Smooth muscle cell of the brain vasculature (primary cell): ENCODE measurements at regions not wholly inside any gene's neighbourhood (a gene's known extent, or its start where the extent isn't known, plus 50 kb on each side); places are given as distances from the start of the nearest gene placed in this dataset.

Experiments
- DNase-seq: peaks from one replicate; pipeline ENCODE4 v3.0.0-alpha.2; 2012; ENCODE audit warnings: low read depth, low spot score

- DNase-seq: no peak
Measured at GRCh38 chr5:110070836-110071235, 381.1 kb downstream of the MAN2A1 start.

DNA sequence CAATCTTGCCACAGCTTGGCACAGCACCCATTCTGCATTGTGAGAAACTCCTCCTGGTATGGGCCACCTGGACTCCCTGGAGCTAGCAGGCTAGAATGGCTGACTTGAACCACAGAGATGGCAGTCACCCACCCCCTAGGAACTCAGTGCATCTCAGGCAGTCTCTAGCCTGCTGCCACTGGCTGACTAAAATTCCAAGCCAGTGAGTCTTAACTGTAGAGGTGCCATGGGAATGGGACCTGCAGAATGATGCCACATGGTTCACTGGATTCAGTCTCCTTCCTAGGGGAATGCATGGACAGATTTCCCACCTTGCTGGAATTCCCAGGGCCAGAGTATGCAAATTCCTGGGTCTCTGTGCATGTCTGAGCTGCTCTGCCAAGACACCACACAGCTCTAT, 382.9 kb downstream of the MAN2A1 start:
- no peak for DNase-seq

DNA sequence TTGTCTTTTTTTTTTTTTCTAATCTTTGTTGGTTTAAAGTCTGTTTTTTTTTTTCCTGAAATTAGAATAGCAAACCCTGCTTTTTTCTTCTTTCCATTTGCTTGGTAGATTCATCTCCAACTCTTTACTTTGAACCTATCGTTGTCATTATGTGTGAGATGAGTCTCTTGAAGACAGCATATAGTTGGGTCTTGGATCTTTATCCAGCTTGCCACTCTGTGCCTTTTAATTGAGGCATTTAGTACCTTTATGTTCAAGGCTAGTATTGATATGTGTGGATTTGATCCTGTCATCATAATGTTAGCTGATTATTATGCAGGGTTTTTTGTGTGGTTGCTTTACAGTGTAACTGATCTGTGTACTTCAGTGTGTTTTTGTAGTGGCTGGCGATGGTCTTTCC, 383.8 kb downstream of the MAN2A1 start:
- no peak for DNase-seq

- DNase-seq: no peak
Measured at GRCh38 chr5:110075656-110076055, 385.9 kb downstream of the MAN2A1 start.

DNA sequence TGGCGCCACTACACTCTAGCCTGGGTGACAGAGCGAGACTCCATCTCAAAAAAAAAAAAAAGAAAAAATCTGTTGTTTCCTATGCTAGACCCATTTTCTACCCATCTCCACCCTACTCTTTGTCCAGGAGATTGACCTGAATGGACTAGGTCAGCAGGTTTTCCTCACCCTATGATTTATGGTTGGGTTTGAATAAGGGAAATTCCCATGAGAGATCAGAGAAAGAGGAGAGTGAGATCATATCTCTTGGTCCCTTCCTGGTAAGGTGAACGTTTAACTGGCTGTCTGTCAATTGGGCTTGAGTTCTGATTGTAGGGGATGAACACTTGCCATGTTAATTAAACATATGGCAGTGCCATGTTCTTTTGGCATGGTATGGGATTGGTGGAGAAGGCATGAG, 387.4 kb downstream of the MAN2A1 start:
- no peak for DNase-seq

DNA sequence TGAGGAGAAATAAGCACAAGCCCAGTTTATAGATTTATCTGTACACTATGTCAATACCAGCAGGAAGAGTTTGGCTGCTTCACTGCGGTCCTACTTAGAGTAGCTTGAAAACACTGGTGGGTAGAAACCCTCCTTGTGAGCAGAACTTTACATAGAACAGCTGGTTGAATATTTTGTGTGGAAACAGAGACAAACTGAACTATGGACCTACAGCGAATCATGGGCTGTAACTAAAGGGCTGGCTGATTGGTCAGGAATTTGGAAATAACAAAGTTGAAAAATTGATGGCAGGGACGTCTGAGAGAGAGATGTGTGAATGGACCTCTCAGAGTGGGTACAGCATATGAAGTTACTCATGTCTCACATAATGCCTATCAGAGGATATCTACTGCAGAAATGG, 392.5 kb downstream of the MAN2A1 start:
- DNase-seq: no peak

DNA sequence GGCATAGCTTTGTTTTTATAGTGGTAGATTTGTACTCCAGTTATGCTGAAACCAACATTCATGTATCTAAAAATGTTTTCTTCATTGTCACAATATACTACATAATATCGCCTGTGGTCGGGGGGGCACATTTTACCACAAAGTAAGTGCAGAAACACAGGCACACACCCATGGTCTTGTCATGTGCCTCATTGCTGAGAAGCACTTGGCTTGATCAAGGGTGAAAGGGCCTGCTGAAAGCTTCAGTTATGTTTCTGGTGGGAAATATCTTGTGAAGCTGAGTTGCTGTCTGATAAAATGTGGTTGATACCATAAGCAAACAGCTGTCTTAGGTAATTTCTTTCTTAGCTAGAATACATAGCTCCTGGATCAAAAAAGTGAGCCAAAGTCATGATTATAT, 393.1 kb downstream of the MAN2A1 start:
- DNase-seq: no peak

GRCh38 chr5:110085826-110086225, 396.1 kb downstream of the MAN2A1 start:
- no peak for DNase-seq

DNA sequence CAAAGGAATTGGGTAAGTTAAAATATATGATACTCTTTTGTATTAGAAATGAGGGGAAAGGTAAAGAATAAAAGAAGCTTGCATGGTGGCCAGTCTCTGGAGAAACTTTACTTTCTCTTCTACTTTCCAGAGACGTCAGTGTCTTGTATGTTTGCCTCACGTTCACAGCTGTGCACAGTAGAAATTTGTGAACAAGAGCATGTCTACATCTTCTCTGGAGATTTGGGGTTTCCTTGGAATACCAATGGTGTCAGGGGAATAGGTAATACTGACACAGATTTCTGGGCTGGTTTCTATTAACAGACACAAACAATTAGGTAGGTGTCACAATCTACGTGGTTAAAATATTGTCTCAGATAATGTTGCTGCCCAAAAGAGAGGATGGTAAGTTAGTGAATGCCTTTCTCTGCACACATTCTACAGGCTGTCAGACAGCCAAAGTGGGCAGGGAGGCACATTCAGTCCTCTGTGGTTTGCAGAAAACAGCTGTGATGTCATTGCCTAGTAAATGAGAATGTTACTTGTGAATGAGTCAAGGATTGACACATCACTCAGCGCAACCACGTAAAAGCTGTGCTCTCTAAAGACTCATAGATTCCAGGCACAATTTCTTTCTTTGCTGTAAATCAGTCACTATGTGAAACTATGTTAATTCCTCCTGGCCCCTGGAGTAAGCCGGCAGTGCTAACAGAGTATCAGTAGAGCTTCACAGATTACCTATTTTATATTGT, 397.1 kb downstream of the MAN2A1 start:
- DNase-seq: peak; percentile 15

GRCh38 chr5:110087829-110088228, 398.1 kb downstream of the MAN2A1 start:
- no peak for DNase-seq

DNA sequence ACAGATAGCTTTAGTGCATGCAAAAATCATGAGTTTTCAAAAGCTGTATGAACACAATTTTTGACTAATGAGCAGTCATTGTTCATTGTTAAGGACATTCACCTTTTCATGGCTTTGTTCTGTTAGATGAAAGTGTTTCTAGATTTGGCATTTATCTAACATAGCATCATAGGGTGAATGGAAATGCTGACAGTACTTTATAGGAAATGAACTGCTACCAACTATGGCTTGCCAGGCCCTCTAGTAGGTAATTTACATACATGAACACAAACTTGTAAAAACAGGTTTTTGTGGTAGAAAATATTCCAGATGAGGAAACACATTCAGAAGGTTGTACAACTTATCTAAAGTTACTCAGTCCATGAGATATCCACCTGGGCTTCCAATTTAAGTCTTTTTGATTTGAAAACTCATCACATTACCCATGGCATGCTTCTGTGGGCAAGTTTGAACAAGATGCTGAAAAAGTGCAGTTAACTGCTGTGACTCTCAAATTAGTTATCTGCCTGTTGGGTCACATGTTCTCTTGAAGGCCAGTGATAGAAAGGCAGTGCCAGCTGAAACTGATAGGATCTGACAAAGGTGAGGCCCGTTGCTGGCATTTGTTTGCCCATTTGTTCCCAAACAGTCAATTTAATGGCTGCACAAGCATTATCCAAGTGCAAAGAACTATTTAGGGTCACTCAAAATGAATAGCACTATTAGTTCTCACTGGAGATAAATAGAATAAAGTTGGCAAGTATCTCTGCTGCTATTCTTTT, 399.1 kb downstream of the MAN2A1 start:
- DNase-seq: no peak

- no peak for DNase-seq
Measured at GRCh38 chr5:110092955-110093785, 403.4 kb downstream of the MAN2A1 start.

DNA sequence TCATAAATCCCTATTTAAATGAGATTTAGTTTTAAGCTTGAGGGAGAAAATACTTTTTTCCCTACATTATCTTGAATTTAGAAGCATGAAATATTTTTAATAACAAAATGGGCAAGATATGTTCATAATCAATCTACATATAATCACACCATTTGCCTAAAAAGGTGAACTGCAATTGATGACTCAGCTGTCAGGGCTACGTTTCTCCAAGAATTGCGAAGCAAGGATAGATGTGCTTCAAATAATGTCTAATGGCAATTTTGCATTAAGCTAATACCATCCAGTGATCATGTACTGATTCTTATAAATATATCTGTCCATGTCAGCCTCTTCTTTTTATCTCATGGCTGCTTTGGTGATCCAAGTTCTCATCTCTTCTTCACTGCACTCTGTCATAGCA, 404.4 kb downstream of the MAN2A1 start:
- no peak for DNase-seq

DNA sequence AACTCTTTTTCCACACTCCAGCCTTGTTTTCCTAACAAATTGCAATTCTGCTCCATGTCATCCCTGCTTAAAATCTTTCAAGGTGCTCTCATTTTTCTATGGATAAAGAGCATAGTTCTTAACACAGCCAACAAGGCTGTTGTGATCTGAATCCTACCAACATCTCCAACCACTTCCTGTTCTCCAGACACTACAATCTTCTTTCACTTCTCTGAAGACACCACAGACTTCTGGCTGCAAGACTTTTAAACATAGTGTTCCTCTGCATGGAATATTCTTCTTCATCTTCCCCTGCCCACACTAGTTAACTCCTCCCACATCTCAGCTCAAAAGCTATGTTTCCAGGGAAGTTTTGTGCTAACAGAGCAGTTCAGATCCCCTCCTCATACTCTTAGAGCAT, 404.8 kb downstream of the MAN2A1 start:
- no peak for DNase-seq

DNA sequence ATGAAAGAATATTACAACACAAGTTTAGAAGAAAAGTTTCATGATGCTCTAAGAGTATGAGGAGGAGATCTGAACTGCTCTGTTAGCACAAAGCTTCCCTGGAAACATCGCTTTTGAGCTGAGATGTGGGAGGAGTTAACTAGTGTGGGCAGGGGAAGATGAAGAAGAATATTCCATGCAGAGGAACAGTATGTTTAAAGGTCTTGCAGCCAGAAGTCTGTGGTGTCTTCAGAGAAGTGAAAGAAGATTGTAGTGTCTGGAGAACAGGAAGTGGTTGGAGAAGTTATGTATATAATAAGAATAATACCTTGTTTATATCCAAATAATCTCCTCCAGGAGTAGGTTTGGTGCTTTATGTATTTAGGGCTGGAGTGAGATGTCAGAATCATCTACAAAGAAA, 406.7 kb downstream of the MAN2A1 start:
- no peak for DNase-seq

DNA sequence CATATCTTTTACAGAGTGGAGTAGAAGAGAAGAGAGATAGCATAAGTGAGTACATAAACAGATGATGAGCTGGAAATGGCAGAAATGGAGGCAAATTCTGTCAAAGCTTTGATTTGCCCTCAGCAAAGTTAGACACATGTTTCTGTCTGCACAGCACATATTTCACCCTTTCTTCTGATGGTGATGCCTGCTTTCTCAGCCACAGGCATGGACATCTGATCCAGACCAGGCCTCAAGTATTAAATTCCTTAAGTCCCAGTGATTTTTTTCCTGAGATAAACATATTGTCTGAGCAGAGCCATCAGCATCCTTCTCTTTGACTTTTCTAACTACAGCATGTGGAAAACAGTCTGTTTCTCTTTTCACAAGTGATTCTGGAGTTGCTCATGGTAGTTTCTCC, 409.8 kb downstream of the MAN2A1 start:
- no peak for DNase-seq

- no peak for DNase-seq
Measured at GRCh38 chr5:110103081-110103480, 413.4 kb downstream of the MAN2A1 start.

- DNase-seq: no peak
Measured at GRCh38 chr5:110104060-110104725, 414.5 kb downstream of the MAN2A1 start.

GRCh38 chr5:110104726-110105669, 415.3 kb downstream of the MAN2A1 start:
- DNase-seq: no peak

DNA sequence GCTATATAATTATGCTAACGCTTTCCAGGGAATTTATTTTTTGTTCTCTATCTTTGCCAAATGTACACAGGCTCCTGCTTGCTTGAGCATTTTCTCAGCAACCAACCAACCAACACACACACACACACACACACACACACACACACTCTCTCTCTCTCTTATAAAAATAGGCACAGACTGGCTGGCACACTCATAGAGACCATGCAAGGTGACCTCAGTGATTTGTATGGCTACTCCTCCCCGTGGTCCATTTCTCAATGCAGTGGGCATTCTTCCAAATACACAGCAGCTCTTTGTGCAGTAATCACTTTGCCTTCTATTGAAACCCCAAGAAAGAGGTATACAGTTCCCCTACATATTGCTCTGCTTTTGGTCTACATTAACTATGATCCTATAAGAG, 416.0 kb downstream of the MAN2A1 start:
- no peak for DNase-seq

DNA sequence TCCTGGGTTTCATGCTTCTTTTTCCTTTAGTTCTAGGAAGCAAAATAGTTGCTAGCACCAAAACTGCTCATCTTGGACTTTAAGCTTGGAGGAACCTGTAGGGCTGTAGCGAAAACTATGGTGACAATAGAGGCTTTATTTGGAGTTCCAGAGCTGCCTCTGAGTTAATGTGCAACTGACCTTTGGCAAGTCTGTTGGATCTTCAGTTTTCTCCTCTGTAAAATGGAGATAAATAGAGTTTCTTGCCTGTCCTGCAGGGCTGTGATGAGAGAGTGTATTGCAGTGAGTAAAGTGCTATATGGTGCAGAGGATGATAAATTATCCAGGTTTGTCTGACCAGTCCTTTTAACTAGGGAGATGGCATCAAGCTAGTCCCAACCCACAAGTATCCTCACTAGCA, 417.0 kb downstream of the MAN2A1 start:
- no peak for DNase-seq
